HG02623 (cell line): ENCODE measurements at regions not wholly inside any gene's neighbourhood (a gene's known extent, or its start where the extent isn't known, plus 50 kb on each side); places are given as distances from the start of the nearest gene placed in this dataset.
A peak's percentile ranks its signal among the peaks of the same experiment; 100 is the strongest.
"Not testable (repeated sequence)": the region's sequence is repeated elsewhere in the genome, so short reads cannot be mapped to it uniquely, and the experiment has no call there.

Experiments
- ATAC-seq: cut with Tn5 transposase; IDR thresholded peaks from one replicate; pipeline ENCODE4 v1.9.1; 2021; ENCODE audit warnings: moderate library complexity; ENCODE audit not compliant: unreplicated experiment

- no peak for ATAC-seq
Observed at GRCh38 chr3:182323126-182323700, 470.1 kb upstream of the ATP11B start.

GRCh38 chr3:182323898-182324297 lies 469.4 kb upstream of the ATP11B start:
- ATAC-seq = no peak

- no peak for ATAC-seq
Observed at GRCh38 chr3:182325213-182325950, 467.9 kb upstream of the ATP11B start.

GRCh38 chr3:182327196-182327681 lies 466.1 kb upstream of the ATP11B start:
- ATAC-seq = no peak

GRCh38 chr3:182330646-182331045 lies 462.7 kb upstream of the ATP11B start:
- ATAC-seq = peak; percentile 47

- ATAC-seq = no peak
Observed at GRCh38 chr3:182331341-182331740, 462.0 kb upstream of the ATP11B start.

GRCh38 chr3:182342252-182342651 lies 451.1 kb upstream of the ATP11B start:
- ATAC-seq = no peak

- ATAC-seq = not testable (repeated sequence)
Observed at GRCh38 chr3:182344026-182344425, 449.3 kb upstream of the ATP11B start.

GRCh38 chr3:182349051-182349450 lies 444.3 kb upstream of the ATP11B start:
- ATAC-seq = no peak

- no peak for ATAC-seq
Observed at GRCh38 chr3:182349951-182350517, 443.3 kb upstream of the ATP11B start.

GRCh38 chr3:182357928-182358327 lies 435.4 kb upstream of the ATP11B start:
- ATAC-seq = no peak

- no peak for ATAC-seq
Observed at GRCh38 chr3:182364323-182364722, 429.0 kb upstream of the ATP11B start.

- ATAC-seq = no peak
Observed at GRCh38 chr3:182364723-182365650, 428.3 kb upstream of the ATP11B start.

- no peak for ATAC-seq
Observed at GRCh38 chr3:182366746-182367145, 426.6 kb upstream of the ATP11B start.

- no peak for ATAC-seq
Observed at GRCh38 chr3:182369861-182370260, 423.4 kb upstream of the ATP11B start.

GRCh38 chr3:182370949-182371348 lies 422.4 kb upstream of the ATP11B start:
- ATAC-seq = no peak

GRCh38 chr3:182375916-182376315 lies 417.4 kb upstream of the ATP11B start:
- ATAC-seq = no peak

GRCh38 chr3:182382112-182382857 lies 411.0 kb upstream of the ATP11B start:
- ATAC-seq = no peak

GRCh38 chr3:182384221-182384620 lies 409.1 kb upstream of the ATP11B start:
- ATAC-seq = no peak

GRCh38 chr3:182385356-182385755 lies 407.9 kb upstream of the ATP11B start:
- ATAC-seq = no peak
